Right kidney (tissue), 1 donor: ENCODE measurements at regions not wholly inside any gene's neighbourhood (a gene's known extent, or its start where the extent isn't known, plus 50 kb on each side); places are given as distances from the start of the nearest gene placed in this dataset.
"Not testable (repeated sequence)": the region's sequence is repeated elsewhere in the genome, so short reads cannot be mapped to it uniquely, and the experiment has no call there.

Source experiments
- DNase-seq: peaks from one replicate; pipeline ENCODE4 v3.0.0-alpha.2; 2016

- DNase-seq, result no peak
Observed at GRCh38 chr5:53160895-53161294, 51.3 kb upstream of the MOCS2 start.

- DNase-seq, result no peak
Observed at GRCh38 chr5:53161876-53162275, 52.3 kb upstream of the MOCS2 start.

GRCh38 chr5:53164478-53165165 lies 55.1 kb upstream of the MOCS2 start:
- no peak for DNase-seq

GRCh38 chr5:53165431-53166182 lies 56.0 kb upstream of the MOCS2 start:
- no peak for DNase-seq

GRCh38 chr5:53166183-53166495 lies 56.6 kb upstream of the MOCS2 start:
- DNase-seq, result no peak

- no peak for DNase-seq
Observed at GRCh38 chr5:53167836-53168235, 58.3 kb upstream of the MOCS2 start.

- no peak for DNase-seq
Observed at GRCh38 chr5:53169933-53170332, 60.4 kb upstream of the MOCS2 start.

GRCh38 chr5:53170746-53171349 lies 61.3 kb upstream of the MOCS2 start:
- no peak for DNase-seq

- not testable (repeated sequence) for DNase-seq
Observed at GRCh38 chr5:53172073-53172472, 62.5 kb upstream of the MOCS2 start.

GRCh38 chr5:53172630-53173029 lies 63.1 kb upstream of the MOCS2 start:
- DNase-seq, result no peak

GRCh38 chr5:53173083-53173482 lies 63.5 kb upstream of the MOCS2 start:
- DNase-seq, result no peak

- DNase-seq, result no peak
Observed at GRCh38 chr5:53178830-53179229, 69.3 kb upstream of the MOCS2 start.

- DNase-seq, result no peak
Observed at GRCh38 chr5:53179691-53180090, 70.1 kb upstream of the MOCS2 start.

GRCh38 chr5:53180538-53180937 lies 71.0 kb upstream of the MOCS2 start:
- DNase-seq, result no peak

- DNase-seq, result no peak
Observed at GRCh38 chr5:53180991-53181390, 71.4 kb upstream of the MOCS2 start.

GRCh38 chr5:53183880-53184279 lies 74.3 kb upstream of the MOCS2 start:
- DNase-seq, result no peak

GRCh38 chr5:53191548-53192165 lies 82.1 kb upstream of the MOCS2 start:
- DNase-seq, result no peak

GRCh38 chr5:53194086-53194485 lies 84.5 kb upstream of the MOCS2 start:
- DNase-seq, result no peak

- DNase-seq, result no peak
Observed at GRCh38 chr5:53199882-53200281, 90.3 kb upstream of the MOCS2 start.

- no peak for DNase-seq
Observed at GRCh38 chr5:53200306-53200705, 90.7 kb upstream of the MOCS2 start.

GRCh38 chr5:53201746-53202145 lies 92.2 kb upstream of the MOCS2 start:
- DNase-seq, result no peak

- DNase-seq, result no peak
Observed at GRCh38 chr5:53206562-53206961, 97.0 kb upstream of the MOCS2 start.

GRCh38 chr5:53211799-53212198 lies 102.2 kb upstream of the MOCS2 start:
- no peak for DNase-seq
